Fibroblast of upper back skin (primary cell): ENCODE measurements at regions not wholly inside any gene's neighbourhood (a gene's known extent, or its start where the extent isn't known, plus 50 kb on each side); places are given as distances from the start of the nearest gene placed in this dataset.

Experiments
- DNase-seq: peaks from one replicate; pipeline ENCODE4 v3.0.0-alpha.2; 2013

GRCh38 chr1:69269491-69269890 is 298.2 kb upstream of the LRRC7 start:
- DNase-seq, result no peak

DNA sequence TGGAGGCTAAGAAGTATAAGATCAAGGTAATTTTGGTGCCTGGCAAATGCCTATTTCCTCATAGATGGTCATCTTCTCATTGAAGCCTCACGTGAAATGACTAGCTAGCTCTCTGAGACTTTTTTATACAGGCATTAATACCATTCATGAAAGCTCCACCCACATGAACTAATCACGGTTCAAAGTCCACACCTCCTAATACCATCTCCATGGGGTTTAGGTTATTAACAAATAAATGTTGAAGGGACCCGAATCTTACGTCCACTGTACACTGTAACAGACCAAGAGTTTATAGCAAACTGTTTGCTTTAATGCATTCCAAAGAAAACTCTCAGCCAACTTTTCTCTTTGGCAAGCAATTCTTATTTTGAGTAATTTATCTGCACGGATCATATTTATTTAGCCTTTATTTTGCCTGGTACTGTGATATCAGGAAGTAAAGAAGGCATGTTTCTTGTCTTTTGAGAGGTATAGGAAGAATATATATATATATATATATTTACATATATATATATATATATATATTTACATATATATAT is 296.1 kb upstream of the LRRC7 start:
- no peak for DNase-seq

DNA sequence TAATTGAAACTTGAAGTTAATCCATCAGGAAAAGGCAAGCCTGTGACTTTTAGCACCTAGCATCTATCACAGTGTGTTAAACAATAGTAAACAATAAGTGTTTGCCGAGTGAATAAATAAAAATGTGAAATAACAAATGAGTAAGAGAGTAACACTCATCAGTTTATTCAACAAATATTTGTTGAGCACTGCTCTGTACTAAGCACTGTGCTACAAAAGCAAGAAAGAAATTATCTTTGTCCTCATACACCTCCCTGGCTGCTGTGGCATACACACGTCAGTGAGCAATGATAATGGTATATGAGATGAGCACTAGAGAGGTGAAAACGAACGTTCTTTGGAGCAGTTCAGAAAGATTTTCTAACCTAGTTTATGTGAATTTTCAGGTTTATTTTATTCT is 295.0 kb upstream of the LRRC7 start:
- DNase-seq, result no peak

DNA sequence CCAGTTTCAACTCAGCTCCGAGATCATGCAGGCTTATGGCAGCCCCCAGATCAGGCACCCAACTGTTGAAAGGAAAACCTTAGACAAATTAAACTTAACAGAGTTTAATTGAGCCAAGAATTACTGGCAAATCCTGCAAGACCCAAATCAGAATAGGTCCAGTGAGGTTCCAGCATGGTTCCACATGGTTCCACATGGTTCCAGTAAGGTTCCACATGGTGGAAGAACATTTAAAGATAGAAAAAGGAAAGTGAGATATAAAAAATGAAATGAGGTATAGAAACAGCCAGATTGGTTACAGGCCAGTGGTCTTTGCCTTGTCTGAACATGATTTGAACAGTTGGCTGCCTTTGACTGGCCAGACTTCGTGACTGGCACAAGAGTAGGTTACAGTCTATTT is 288.8 kb upstream of the LRRC7 start:
- DNase-seq, result no peak

GRCh38 chr1:69283516-69283915 is 284.2 kb upstream of the LRRC7 start:
- DNase-seq, result no peak

- DNase-seq, result no peak
Observed at GRCh38 chr1:69284508-69284907, 283.2 kb upstream of the LRRC7 start.

DNA sequence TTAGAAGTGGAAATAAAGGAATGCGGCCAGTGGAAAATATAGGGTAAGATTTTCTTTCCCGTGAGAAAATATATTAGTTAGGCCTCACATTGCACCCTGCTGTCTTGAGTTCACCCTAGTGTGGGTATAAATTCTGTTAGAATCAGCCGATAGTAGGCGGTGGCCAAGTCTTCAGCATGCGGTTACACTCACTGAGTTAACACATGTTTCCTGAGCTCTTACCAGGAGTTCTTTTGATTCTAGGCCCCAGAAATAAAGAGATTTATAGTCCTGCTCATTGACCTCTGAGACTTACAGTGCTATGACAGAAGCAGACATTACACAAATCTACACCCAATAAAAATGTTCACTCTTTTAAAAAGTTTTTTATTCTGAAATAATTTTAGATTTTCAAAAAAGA is 279.3 kb upstream of the LRRC7 start:
- DNase-seq, result no peak

- peak; percentile 56 for DNase-seq
Observed at GRCh38 chr1:69290291-69290690, 277.4 kb upstream of the LRRC7 start.

GRCh38 chr1:69291541-69291940 is 276.2 kb upstream of the LRRC7 start:
- no peak for DNase-seq

- no peak for DNase-seq
Observed at GRCh38 chr1:69292833-69293232, 274.9 kb upstream of the LRRC7 start.

- no peak for DNase-seq
Observed at GRCh38 chr1:69294171-69294570, 273.6 kb upstream of the LRRC7 start.

DNA sequence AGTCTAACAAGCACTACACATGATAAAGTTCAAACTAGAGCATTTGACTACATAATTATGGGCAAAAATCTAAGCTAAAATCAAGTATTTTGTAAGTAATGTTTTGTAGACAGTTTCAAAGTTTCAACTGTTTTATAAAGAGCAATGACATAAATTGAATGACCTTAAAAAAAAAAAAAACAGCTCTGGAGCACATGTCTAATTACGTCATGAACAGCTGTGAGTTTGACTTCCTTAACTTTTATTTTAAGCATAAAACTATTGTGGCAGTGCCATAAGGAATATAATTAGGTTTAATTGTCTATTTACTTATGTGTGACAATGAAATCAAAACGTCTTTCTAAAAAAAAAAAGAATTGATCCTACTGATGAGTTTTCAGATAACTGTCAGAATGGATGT is 272.5 kb upstream of the LRRC7 start:
- no peak for DNase-seq

- no peak for DNase-seq
Observed at GRCh38 chr1:69305621-69306020, 262.1 kb upstream of the LRRC7 start.

GRCh38 chr1:69312055-69312732 is 255.5 kb upstream of the LRRC7 start:
- no peak for DNase-seq

DNA sequence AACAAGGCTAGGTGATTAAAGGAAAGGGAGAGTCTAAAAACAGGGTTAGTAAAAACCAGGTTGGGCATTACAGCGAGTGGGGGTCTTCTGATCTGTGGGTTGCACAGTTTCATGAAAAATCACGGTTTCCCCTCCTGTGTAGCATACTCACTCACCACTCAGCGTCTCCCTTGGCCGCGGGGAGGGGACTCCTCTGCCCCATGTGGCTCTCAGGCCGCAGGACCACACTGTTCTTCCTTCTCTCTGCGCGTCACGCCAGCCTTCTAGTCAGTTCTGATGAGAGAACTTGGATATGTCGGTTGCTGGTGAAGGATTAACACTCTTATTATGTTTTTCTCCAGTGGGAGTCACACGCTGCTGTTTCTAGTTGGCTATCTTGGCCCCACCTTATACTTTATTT is 254.6 kb upstream of the LRRC7 start:
- DNase-seq, result no peak

GRCh38 chr1:69315416-69315815 is 252.3 kb upstream of the LRRC7 start:
- DNase-seq, result no peak

GRCh38 chr1:69315823-69316222 is 251.9 kb upstream of the LRRC7 start:
- DNase-seq, result no peak

DNA sequence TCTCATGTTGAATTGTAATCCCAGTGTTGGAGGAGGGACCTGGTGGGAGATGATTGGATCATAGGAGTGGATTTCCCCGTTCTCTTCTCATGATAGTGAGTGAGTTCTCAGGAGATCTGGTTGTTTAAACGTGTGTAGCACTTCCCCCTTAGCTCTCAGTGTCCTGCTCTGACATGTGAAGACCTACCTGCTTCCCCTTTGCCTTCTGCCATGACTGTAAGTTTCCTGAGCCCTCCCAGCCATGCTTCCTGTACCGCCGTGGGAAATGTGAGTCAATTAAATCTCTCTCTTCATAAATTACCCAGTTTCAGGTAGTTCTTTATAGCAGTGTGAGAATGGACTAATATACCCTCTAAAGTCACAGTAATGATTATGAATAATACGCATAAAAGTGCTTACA is 248.4 kb upstream of the LRRC7 start:
- no peak for DNase-seq

GRCh38 chr1:69320757-69321211 is 246.9 kb upstream of the LRRC7 start:
- DNase-seq, result no peak

DNA sequence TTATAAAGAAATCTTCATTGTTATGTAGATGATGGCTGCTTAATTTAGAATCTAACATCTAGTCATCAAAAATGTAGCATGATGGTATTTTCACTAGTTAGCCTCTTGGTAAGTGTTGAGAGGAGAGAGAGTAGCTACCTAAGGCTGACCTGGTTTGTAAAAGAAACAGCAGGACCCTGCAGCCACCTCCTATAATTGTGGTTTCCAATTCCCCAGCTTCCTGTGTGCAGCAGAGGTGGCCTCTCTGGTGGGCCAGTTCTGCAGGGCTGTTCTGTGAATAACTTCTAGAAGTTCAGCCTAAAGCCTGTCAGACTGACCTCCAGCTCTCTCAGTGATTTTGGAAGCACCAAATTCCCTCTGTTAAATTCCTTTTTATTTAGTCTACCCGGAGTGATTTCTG is 246.4 kb upstream of the LRRC7 start:
- no peak for DNase-seq

- DNase-seq, result peak; percentile 13
Observed at GRCh38 chr1:69328186-69328585, 239.5 kb upstream of the LRRC7 start.

- DNase-seq, result no peak
Observed at GRCh38 chr1:69363236-69363635, 204.5 kb upstream of the LRRC7 start.

GRCh38 chr1:69373520-69373919 is 194.2 kb upstream of the LRRC7 start:
- no peak for DNase-seq

- no peak for DNase-seq
Observed at GRCh38 chr1:69376408-69376807, 191.3 kb upstream of the LRRC7 start.

DNA sequence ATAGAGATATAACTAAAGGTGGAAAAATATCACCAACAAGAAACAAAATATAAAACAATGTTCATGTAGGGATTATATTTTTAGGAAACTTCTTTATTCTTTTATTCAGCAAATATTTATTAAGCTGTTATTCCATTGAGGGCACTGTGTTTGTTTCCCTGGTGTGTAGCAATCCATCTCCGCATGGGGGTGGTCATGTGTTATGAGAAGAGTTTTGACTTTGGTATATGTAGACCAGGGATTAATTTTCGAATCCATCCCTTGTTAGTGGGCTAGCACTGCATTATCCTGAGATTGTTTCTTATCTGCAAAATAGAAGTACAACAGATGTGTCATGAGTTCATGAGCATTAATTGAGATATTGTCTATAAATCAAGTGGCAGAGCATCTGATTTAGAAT is 190.2 kb upstream of the LRRC7 start:
- DNase-seq, result no peak
